ENCODE measurements at regions not wholly inside any gene's neighbourhood (a gene's known extent, or its start where the extent isn't known, plus 50 kb on each side); places are given as distances from the start of the nearest gene placed in this dataset.
A peak's percentile ranks its signal among the peaks of the same experiment; 100 is the strongest.

DNA sequence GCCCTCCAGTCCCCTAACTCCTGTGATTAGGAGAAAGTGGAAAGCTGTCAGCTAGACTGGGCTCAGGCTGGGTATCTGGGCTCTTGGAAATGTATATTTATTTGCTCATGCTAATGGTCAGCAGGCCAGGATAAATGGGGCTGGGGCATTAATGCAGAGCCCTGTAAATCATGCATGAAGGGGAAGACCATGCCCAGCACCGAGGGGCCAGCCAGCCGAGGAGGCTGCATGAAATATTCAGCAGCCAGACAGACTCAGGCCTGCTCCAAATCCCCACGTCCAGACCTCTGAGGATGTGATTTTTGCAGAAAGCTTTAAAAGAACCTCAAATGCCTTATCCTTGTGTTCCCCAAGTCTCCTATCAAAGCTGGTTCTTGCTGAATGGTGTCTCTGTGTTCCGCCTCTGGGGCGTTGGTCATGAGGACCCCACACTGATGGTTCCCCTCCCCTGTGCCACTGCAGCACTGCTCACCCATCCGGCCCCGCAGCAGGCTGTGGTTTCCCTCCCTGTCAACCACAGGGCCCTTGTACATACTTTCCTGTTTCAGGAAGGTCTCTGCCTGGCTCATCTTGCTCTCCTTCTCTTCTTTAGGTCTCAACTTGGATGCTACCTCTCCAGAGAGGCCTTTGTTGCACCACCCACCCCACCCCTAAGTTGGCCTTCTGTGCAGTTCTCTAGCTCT, 358.4 kb downstream of the CDH26 start:
- Histone ChIP-seq H3K9ac (ENCODE audit: extremely low read depth, low read length, poor library complexity, severe bottlenecking) (no peak overlapping the region), H3K9me3 (ENCODE audit: control insufficient read depth, low read length) (no peaks in the 10 kb centered on the region), H3K4me3 (ENCODE audit: low read length) (no peak overlapping the region), H3K27me3 (ENCODE audit: control insufficient read depth, insufficient read depth, low read length, poor library complexity, severe bottlenecking) (no peaks in the 10 kb centered on the region), H3K27ac (ENCODE audit: low read depth, low read length) (peak overlapping the region; percentile 87), H3K36me3 (ENCODE audit: control insufficient read depth, insufficient read depth, low read length) (no peaks in the 10 kb centered on the region), H3K4me1 (ENCODE audit: control insufficient read depth, insufficient read depth, low read length) (no peaks in the 10 kb centered on the region)
- Mint-ChIP-seq H3K4me1 (peaks cover 4% of the 10 kb centered on the region), H3K27ac (no peak overlapping the region), H3K4me3 (no peak overlapping the region), H3K9me3 (peaks cover 3% of the 10 kb centered on the region), H3K36me3 (ENCODE audit: low read depth) (no peaks in the 10 kb centered on the region), H3K27me3 (ENCODE audit: insufficient read depth) (peaks cover 34% of the 10 kb centered on the region)
- 82 to 86% methylated on average over 3 to 7 of the region's 7 CpGs for WGBS, 2 experiments (ENCODE audit: insufficient coverage in 1 of 2, insufficient read length in 1 of 2)
- no peak for DNase-seq
- TF ChIP-seq, protein P1, sequence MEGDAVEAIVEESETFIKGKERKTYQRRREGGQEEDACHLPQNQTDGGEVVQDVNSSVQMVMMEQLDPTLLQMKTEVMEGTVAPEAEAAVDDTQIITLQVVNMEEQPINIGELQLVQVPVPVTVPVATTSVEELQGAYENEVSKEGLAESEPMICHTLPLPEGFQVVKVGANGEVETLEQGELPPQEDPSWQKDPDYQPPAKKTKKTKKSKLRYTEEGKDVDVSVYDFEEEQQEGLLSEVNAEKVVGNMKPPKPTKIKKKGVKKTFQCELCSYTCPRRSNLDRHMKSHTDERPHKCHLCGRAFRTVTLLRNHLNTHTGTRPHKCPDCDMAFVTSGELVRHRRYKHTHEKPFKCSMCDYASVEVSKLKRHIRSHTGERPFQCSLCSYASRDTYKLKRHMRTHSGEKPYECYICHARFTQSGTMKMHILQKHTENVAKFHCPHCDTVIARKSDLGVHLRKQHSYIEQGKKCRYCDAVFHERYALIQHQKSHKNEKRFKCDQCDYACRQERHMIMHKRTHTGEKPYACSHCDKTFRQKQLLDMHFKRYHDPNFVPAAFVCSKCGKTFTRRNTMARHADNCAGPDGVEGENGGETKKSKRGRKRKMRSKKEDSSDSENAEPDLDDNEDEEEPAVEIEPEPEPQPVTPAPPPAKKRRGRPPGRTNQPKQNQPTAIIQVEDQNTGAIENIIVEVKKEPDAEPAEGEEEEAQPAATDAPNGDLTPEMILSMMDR (conservative IDR thresholded peaks at IDR 0.05), result no peak

DNA sequence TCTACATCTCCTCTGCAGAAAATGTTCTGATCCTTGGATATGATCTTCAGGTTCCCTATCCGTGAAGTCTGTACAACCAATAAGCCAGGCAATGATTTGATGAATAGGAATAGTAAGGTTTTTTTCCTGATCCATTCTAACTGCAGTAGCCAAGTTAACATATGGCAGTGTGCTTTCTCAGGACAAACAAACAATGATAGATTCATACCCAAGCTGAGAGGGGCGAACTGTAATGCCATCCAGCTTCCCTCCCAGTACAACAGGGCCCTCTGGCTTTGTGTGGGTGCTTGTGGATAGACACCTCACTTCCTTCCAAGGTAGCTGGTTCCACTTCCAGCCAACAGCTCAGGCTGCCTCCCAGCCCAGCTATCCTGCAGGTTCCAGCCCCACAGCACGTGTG, 359.2 kb downstream of the CDH26 start:
- Mint-ChIP-seq H3K9me3 (peaks cover 3% of the 10 kb centered on the region), H3K27me3 (ENCODE audit: insufficient read depth) (peaks cover 27% of the 10 kb centered on the region), H3K36me3 (ENCODE audit: low read depth) (no peaks in the 10 kb centered on the region), H3K4me1 (peaks cover 4% of the 10 kb centered on the region), H3K27ac (no peak overlapping the region), H3K4me3 (no peak overlapping the region)
- Histone ChIP-seq H3K36me3 (ENCODE audit: control insufficient read depth, insufficient read depth, low read length) (no peaks in the 10 kb centered on the region), H3K4me1 (ENCODE audit: control insufficient read depth, insufficient read depth, low read length) (no peaks in the 10 kb centered on the region), H3K27ac (ENCODE audit: low read depth, low read length) (peak overlapping the region; percentile 87), H3K4me3 (ENCODE audit: low read length) (no peak overlapping the region), H3K9ac (ENCODE audit: extremely low read depth, low read length, poor library complexity, severe bottlenecking) (no peak overlapping the region), H3K27me3 (ENCODE audit: control insufficient read depth, insufficient read depth, low read length, poor library complexity, severe bottlenecking) (no peaks in the 10 kb centered on the region), H3K9me3 (ENCODE audit: control insufficient read depth, low read length) (no peaks in the 10 kb centered on the region)
- TF ChIP-seq, protein P1 (conservative IDR thresholded peaks at IDR 0.05), result no peak
- 80 to 92% methylated on average over 1 to 3 of the region's 3 CpGs for WGBS, 2 experiments (ENCODE audit: insufficient coverage in 1 of 2, insufficient read length in 1 of 2)
- DNase-seq, result no peak

DNA sequence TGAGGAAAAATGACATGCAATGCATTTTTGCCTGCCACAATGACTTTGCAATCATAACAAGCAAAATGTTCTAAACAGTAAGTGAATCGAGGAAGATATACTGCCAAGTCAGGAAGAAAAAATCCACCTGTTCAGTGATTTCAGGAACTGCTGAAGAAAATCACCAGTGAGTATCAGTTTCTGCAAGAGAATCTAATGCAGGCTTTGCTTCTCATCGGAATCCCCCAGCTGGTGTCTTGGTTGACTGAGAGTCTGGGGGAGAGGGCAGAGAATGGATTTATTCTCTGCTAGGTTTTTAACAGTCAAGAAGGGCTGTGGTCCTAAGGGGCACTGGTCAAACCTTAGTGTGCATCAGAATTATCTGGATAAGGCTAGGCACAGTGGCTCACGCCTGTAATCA, 363.4 kb downstream of the CDH26 start:
- DNase-seq, result no peak
- WGBS, 2 experiments (ENCODE audit: insufficient coverage in 1 of 2, insufficient read length in 1 of 2), result 92 to 96% methylated on average over 3 of the region's 3 CpGs
- H3K4me1 ChIP-seq (ENCODE audit: control insufficient read depth, insufficient read depth, low read length), result no peaks in the 10 kb centered on the region
- H3K9me3 Mint-ChIP-seq, result peaks cover 2% of the 10 kb centered on the region
- no peak overlapping the region for H3K4me3 ChIP-seq (ENCODE audit: low read length)
- H3K27ac ChIP-seq (ENCODE audit: low read depth, low read length), result no peak overlapping the region
- TF ChIP-seq, protein P1 (conservative IDR thresholded peaks at IDR 0.05), result no peak
- no peak overlapping the region for H3K9ac ChIP-seq (ENCODE audit: extremely low read depth, low read length, poor library complexity, severe bottlenecking)
- no peaks in the 10 kb centered on the region for H3K36me3 ChIP-seq (ENCODE audit: control insufficient read depth, insufficient read depth, low read length)
- no peaks in the 10 kb centered on the region for H3K36me3 Mint-ChIP-seq (ENCODE audit: low read depth)
- H3K27me3 ChIP-seq (ENCODE audit: control insufficient read depth, insufficient read depth, low read length, poor library complexity, severe bottlenecking), result no peaks in the 10 kb centered on the region
- H3K4me3 Mint-ChIP-seq, result no peak overlapping the region
- no peak overlapping the region for H3K27ac Mint-ChIP-seq
- H3K9me3 ChIP-seq (ENCODE audit: control insufficient read depth, low read length), result no peaks in the 10 kb centered on the region
- peaks cover 12% of the 10 kb centered on the region for H3K27me3 Mint-ChIP-seq (ENCODE audit: insufficient read depth)
- peaks cover 8% of the 10 kb centered on the region for H3K4me1 Mint-ChIP-seq

All from endodermal cell (in vitro differentiated cells).